ENCODE measurements at regions not wholly inside any gene's neighbourhood (a gene's known extent, or its start where the extent isn't known, plus 50 kb on each side); places are given as distances from the start of the nearest gene placed in this dataset.

GRCh38 chr18:32542221-32542798, 71.6 kb upstream of the GAREM1 start:
- TF ChIP-seq TSHZ2 (CRISPR knock-in tag; IDR thresholded peaks at IDR 0.05): no peak
- no peak for TF ChIP-seq ZNF70 (CRISPR knock-in tag; IDR thresholded peaks at IDR 0.05)
- TF ChIP-seq SNAI2 (CRISPR knock-in tag; IDR thresholded peaks at IDR 0.05): no peak
- TF ChIP-seq BACH2 (CRISPR knock-in tag; IDR thresholded peaks at IDR 0.05; ENCODE audit: borderline replicate concordance): no peak
- TF ChIP-seq POU6F1 (CRISPR knock-in tag; IDR thresholded peaks at IDR 0.05; ENCODE audit: borderline replicate concordance, low read depth): no peak
- no peak for TF ChIP-seq ZFP3 (CRISPR knock-in tag; IDR thresholded peaks at IDR 0.05)
- TF ChIP-seq ZC3H10 (CRISPR knock-in tag; IDR thresholded peaks at IDR 0.05): no peak
- TF ChIP-seq ZFP30 (CRISPR knock-in tag; IDR thresholded peaks at IDR 0.05): no peak
- no peak for TF ChIP-seq GLIS3 (CRISPR knock-in tag; IDR thresholded peaks at IDR 0.05)
- no peak for TF ChIP-seq TOX (CRISPR knock-in tag; IDR thresholded peaks at IDR 0.05; ENCODE audit: borderline replicate concordance)
- no peak for TF ChIP-seq PPARA (CRISPR knock-in tag; IDR thresholded peaks at IDR 0.05; ENCODE audit: borderline replicate concordance)
- no peak for TF ChIP-seq TCF4 (CRISPR knock-in tag; IDR thresholded peaks at IDR 0.05; ENCODE audit: borderline replicate concordance)
- no peak for ATAC-seq

GRCh38 chr18:32530947-32531651, 60.4 kb upstream of the GAREM1 start:
- ATAC-seq: no peak
- TF ChIP-seq ESRRG (CRISPR knock-in tag; IDR thresholded peaks at IDR 0.05) (no peak), SNAI2 (CRISPR knock-in tag; IDR thresholded peaks at IDR 0.05) (no peak)

GRCh38 chr18:32529722-32530420, 59.2 kb upstream of the GAREM1 start:
- TF ChIP-seq RARB (CRISPR knock-in tag; IDR thresholded peaks at IDR 0.05): no peak
- TF ChIP-seq PATZ1 (CRISPR knock-in tag; IDR thresholded peaks at IDR 0.05; ENCODE audit: borderline replicate concordance): no peak

GRCh38 chr18:32520771-32521170, 50.1 kb upstream of the GAREM1 start:
- ATAC-seq: no peak
- TF ChIP-seq GLIS3 (CRISPR knock-in tag; IDR thresholded peaks at IDR 0.05) (no peak), ARNTL (CRISPR knock-in tag; IDR thresholded peaks at IDR 0.05; ENCODE audit: borderline replicate concordance, low read depth) (no peak), TSHZ2 (CRISPR knock-in tag; IDR thresholded peaks at IDR 0.05) (no peak), ZFP30 (CRISPR knock-in tag; IDR thresholded peaks at IDR 0.05) (no peak), SNAI2 (CRISPR knock-in tag; IDR thresholded peaks at IDR 0.05) (no peak), TCF4 (CRISPR knock-in tag; IDR thresholded peaks at IDR 0.05; ENCODE audit: borderline replicate concordance) (no peak), BACH2 (CRISPR knock-in tag; IDR thresholded peaks at IDR 0.05; ENCODE audit: borderline replicate concordance) (no peak), OSR1 (CRISPR knock-in tag; IDR thresholded peaks at IDR 0.05) (no peak), ZFP3 (CRISPR knock-in tag; IDR thresholded peaks at IDR 0.05) (no peak), CSDC2 (CRISPR knock-in tag; IDR thresholded peaks at IDR 0.05) (no peak), ZNF8 (CRISPR knock-in tag; IDR thresholded peaks at IDR 0.05) (no peak)

More at GRCh38 chr18:32529722-32530420, 59.2 kb upstream of the GAREM1 start:
- ATAC-seq: no peak

All from SK-N-SH treated with all-trans-retinoic acid at 6 μM for 48 hours (cell line).